ENCODE measurements at regions not wholly inside any gene's neighbourhood (a gene's known extent, or its start where the extent isn't known, plus 50 kb on each side); places are given as distances from the start of the nearest gene placed in this dataset.

- TF ChIP-seq, protein P1, sequence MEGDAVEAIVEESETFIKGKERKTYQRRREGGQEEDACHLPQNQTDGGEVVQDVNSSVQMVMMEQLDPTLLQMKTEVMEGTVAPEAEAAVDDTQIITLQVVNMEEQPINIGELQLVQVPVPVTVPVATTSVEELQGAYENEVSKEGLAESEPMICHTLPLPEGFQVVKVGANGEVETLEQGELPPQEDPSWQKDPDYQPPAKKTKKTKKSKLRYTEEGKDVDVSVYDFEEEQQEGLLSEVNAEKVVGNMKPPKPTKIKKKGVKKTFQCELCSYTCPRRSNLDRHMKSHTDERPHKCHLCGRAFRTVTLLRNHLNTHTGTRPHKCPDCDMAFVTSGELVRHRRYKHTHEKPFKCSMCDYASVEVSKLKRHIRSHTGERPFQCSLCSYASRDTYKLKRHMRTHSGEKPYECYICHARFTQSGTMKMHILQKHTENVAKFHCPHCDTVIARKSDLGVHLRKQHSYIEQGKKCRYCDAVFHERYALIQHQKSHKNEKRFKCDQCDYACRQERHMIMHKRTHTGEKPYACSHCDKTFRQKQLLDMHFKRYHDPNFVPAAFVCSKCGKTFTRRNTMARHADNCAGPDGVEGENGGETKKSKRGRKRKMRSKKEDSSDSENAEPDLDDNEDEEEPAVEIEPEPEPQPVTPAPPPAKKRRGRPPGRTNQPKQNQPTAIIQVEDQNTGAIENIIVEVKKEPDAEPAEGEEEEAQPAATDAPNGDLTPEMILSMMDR (IDR thresholded peaks at IDR 0.05; ENCODE audit: insufficient read depth, low read length): no peak
- no peak overlapping the region for H3K4me3 ChIP-seq (ENCODE audit: low read depth, low read length)
- peak; percentile 69 for DNase-seq (ENCODE audit: low read depth)
Measured at GRCh38 chr4:182062936-182063335, 180.3 kb upstream of the TENM3 start.

DNA sequence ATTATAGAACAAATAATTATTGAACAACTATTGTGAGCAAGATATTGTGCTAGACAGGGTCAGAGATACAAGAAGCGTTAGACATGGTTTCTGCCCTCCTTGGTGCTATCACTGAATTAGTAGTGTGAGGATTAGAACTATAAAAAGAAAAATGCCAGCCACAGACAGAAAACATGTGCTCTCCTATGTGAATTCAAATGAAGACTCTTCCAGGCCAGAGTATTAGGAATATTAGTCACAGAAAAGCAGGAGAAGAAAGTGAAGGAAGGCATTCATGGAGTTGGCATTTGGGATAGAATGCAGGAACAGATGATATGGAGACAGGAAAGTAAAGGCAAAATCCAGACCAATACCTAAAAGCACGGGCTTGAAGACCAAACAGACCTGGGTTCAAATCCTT, 179.6 kb upstream of the TENM3 start:
- no peak for DNase-seq (ENCODE audit: low read depth)
- TF ChIP-seq, protein P1 (IDR thresholded peaks at IDR 0.05; ENCODE audit: insufficient read depth, low read length): no peak
- no peak overlapping the region for H3K4me3 ChIP-seq (ENCODE audit: low read depth, low read length)

DNA sequence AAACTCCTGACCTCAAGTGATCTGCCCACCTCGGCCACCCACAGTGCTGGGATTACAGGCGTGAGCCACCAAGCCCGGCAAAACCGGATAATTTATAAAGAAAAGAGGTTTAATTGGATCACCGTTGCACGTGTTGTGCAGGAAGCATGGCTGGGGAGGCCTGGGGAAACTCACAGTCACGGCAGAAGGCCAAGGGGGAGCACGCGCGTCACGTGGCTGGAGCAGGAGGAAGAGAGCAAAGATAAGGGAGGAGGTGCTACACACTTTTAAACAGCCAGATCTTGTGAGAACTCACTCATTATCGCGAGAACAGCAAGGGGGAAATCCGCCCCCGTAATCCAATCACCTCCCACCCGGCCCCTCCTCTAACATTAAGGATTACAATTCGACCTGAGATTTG, 177.9 kb upstream of the TENM3 start:
- DNase-seq (ENCODE audit: low read depth): no peak
- TF ChIP-seq, protein P1 (IDR thresholded peaks at IDR 0.05; ENCODE audit: insufficient read depth, low read length): no peak
- H3K4me3 ChIP-seq (ENCODE audit: low read depth, low read length): no peak overlapping the region

DNA sequence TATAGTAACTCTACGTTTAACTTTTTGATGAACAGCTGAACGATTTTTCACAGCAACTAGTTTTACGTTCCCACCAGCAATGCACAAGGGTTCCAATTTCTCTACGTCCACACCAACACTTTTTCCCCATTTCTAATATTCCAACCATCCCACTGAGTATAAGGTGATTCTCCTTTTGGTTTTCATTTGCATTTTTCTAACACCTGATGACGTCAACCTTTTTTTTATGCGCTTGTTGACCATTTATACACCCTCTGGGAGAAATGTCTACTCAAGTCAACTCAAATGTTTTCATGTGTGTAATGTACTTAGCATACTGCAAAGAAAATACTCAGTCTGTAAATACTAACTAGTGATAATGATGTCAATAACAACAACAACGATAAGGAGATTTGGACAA, 177.2 kb upstream of the TENM3 start:
- H3K4me3 ChIP-seq (ENCODE audit: low read depth, low read length): no peak overlapping the region
- DNase-seq (ENCODE audit: low read depth): no peak
- TF ChIP-seq, protein P1 (IDR thresholded peaks at IDR 0.05; ENCODE audit: insufficient read depth, low read length): no peak

DNA sequence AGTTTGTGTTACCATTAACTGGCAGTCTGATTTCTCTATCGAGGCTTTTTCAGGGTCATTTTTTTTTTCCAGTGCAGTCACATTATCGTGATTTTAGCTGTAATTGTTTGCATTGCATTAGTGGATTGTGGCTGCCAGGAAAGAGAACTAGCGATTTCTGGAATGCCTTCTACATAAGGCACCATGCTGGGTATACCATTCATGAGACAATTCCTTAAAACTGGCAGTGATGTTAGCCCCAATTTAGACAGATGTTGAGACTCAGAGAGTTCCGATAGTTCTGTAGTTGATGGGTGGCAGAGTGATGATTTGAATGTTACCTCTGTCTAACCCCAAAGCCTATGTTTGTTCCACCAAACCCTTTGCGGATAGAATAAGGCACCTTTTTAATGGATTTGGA, 175.4 kb upstream of the TENM3 start:
- no peak for DNase-seq (ENCODE audit: low read depth)
- no peak overlapping the region for H3K4me3 ChIP-seq (ENCODE audit: low read depth, low read length)
- TF ChIP-seq, protein P1 (IDR thresholded peaks at IDR 0.05; ENCODE audit: insufficient read depth, low read length): no peak

GRCh38 chr4:182068920-182069319, 174.3 kb upstream of the TENM3 start:
- TF ChIP-seq, protein P1 (IDR thresholded peaks at IDR 0.05; ENCODE audit: insufficient read depth, low read length): no peak
- no peak for DNase-seq (ENCODE audit: low read depth)
- no peak overlapping the region for H3K4me3 ChIP-seq (ENCODE audit: low read depth, low read length)

GRCh38 chr4:182073278-182073677, 169.9 kb upstream of the TENM3 start:
- no peak overlapping the region for H3K4me3 ChIP-seq (ENCODE audit: low read depth, low read length)
- no peak for DNase-seq (ENCODE audit: low read depth)
- TF ChIP-seq, protein P1 (IDR thresholded peaks at IDR 0.05; ENCODE audit: insufficient read depth, low read length): no peak
